ENCODE measurements at regions not wholly inside any gene's neighbourhood (a gene's known extent, or its start where the extent isn't known, plus 50 kb on each side); places are given as distances from the start of the nearest gene placed in this dataset.
"Not testable (repeated sequence)": the region's sequence is repeated elsewhere in the genome, so short reads cannot be mapped to it uniquely, and the experiment has no call there.

DNA sequence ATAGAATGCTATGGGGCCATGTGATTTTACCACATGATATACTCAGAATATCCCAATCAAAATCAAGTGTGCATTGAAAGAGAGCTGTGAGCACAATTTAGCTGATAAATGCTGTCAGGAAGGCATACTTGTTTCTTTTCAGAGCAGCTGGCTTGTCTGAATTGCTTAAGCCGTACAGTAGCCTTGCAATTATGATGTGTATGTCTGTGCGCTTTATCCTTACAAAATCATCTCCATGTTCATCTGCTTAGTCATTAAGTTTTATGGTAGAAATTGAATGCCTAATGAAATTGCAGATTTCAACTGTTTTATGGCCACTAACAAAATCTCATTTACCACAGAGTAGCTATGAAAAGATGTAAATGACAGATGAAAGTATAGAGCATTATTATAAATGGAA is 346.0 kb upstream of the DLGAP1 start:
- no peaks in the 10 kb centered on the region for H3K36me3 Mint-ChIP-seq
- no peaks in the 10 kb centered on the region for H3K4me1 Mint-ChIP-seq (ENCODE audit: low read depth)
- H3K27ac Mint-ChIP-seq: no peak overlapping the region
- H3K9me3 Mint-ChIP-seq (ENCODE audit: low read depth): peaks cover 19% of the 10 kb centered on the region
- H3K4me3 Mint-ChIP-seq: no peak overlapping the region
- H3K27me3 Mint-ChIP-seq: peaks cover 2% of the 10 kb centered on the region

DNA sequence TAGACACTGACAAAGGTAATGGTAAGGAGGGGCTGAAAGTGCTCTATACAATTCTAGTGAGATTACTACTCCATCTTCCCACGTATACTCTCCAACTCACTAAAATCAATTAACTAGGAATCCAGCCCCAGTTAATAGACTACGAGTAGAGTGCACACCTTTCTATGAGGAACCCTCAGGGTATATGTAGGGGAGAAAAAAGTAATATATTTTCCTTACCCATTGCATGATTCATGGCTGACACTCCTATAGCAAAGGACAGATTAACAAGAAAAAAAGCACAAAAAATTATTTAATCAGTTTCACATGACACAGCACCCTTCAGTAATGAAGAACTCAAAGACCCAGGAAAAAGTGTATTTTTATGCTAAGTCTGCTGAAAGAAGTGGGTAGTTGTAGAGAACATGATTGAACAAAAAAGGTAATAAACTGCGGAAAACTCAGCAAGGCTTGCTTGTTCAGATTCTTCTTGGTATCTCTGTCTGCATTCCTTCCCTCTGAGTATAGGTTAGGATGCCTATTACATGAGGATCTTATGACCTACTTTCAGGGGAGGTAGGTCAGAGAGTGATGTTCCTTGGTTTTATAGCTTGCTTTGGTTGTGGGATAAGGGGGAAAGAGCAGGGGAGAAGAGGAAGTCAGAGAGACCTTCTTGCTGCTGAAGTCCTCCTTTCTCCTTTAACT is 342.0 kb upstream of the DLGAP1 start:
- Mint-ChIP-seq H3K27me3 (no peaks in the 10 kb centered on the region), H3K4me3 (no peak overlapping the region), H3K36me3 (no peaks in the 10 kb centered on the region), H3K27ac (no peak overlapping the region), H3K4me1 (ENCODE audit: low read depth) (no peaks in the 10 kb centered on the region), H3K9me3 (ENCODE audit: low read depth) (peaks cover 21% of the 10 kb centered on the region)

DNA sequence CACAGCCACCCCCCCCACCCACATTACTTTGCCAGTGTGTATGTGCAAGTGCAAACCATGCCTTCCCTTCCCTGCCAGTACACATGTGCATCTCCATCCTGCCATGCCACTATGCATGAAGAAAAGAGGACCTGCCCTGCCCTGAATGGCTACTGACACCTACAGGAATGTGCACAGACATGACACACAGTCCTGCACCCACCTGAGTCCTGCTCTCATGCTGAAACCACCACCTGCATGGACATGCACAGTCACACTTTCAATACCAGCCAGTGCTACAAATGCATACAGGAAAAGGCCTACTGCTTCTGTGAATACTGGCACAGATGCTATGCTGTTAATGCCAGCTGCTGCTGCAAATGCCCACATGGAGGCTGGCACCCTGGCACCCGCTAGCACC is 334.4 kb upstream of the DLGAP1 start:
- H3K27ac Mint-ChIP-seq: no peak overlapping the region
- H3K4me1 Mint-ChIP-seq (ENCODE audit: low read depth): no peaks in the 10 kb centered on the region
- H3K9me3 Mint-ChIP-seq (ENCODE audit: low read depth): peaks cover 7% of the 10 kb centered on the region
- no peak overlapping the region for H3K4me3 Mint-ChIP-seq
- H3K36me3 Mint-ChIP-seq: no peaks in the 10 kb centered on the region
- no peaks in the 10 kb centered on the region for H3K27me3 Mint-ChIP-seq

- H3K9me3 Mint-ChIP-seq (ENCODE audit: low read depth): no peaks in the 10 kb centered on the region
- no peak overlapping the region for H3K4me3 Mint-ChIP-seq
- H3K27ac Mint-ChIP-seq: no peak overlapping the region
- no peaks in the 10 kb centered on the region for H3K36me3 Mint-ChIP-seq
- no peaks in the 10 kb centered on the region for H3K27me3 Mint-ChIP-seq
- H3K4me1 Mint-ChIP-seq (ENCODE audit: low read depth): no peaks in the 10 kb centered on the region
Observed at GRCh38 chr18:4781873-4782272, 326.8 kb upstream of the DLGAP1 start.

- H3K27me3 Mint-ChIP-seq: no peaks in the 10 kb centered on the region
- H3K4me1 Mint-ChIP-seq (ENCODE audit: low read depth): no peaks in the 10 kb centered on the region
- H3K36me3 Mint-ChIP-seq: no peaks in the 10 kb centered on the region
- H3K4me3 Mint-ChIP-seq: no peak overlapping the region
- H3K27ac Mint-ChIP-seq: no peak overlapping the region
- peaks cover 5% of the 10 kb centered on the region for H3K9me3 Mint-ChIP-seq (ENCODE audit: low read depth)
Observed at GRCh38 chr18:4765401-4765800, 310.3 kb upstream of the DLGAP1 start.

DNA sequence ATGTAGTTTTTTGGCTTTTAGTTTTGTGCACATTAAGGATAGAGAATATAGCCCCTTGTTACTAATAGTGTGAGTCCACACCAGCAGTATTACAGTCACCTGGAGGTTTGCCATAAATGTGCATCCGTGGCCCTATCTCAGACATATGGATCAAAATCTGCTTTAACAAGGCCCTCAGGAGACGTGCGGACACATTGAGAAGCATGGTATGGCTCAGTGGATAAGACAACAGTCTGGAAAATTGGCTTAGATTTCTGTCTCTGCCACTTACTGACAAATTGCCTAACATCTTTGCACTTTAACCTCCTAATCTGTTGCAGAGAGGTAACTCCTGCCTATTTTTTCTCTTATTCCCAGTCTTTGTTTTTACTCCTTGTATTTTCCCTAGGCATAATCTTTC is 307.2 kb upstream of the DLGAP1 start:
- Mint-ChIP-seq H3K9me3 (ENCODE audit: low read depth) (no peaks in the 10 kb centered on the region), H3K27me3 (no peaks in the 10 kb centered on the region), H3K4me1 (ENCODE audit: low read depth) (no peaks in the 10 kb centered on the region), H3K36me3 (no peaks in the 10 kb centered on the region), H3K4me3 (no peak overlapping the region), H3K27ac (no peak overlapping the region)

DNA sequence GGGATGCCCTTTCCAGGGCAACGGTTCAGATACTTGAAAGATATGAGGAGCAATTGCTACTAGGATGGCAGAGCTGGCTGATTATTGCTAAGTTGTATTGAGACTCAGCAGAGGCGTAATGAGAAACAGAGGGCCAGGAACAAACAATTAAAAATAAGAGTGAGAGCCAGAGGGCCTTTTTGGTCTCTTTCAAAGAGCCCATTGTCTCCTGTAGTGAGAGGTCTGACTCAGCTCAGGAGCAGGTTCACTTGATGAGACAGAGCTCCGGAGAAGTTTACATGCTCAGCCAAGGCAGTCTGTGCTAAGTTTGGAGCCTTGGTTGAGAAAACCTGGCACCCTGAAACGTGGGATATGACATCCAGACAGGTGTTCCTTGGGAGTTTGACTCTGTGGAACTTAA is 303.9 kb upstream of the DLGAP1 start:
- no peak overlapping the region for H3K4me3 Mint-ChIP-seq
- no peaks in the 10 kb centered on the region for H3K4me1 Mint-ChIP-seq (ENCODE audit: low read depth)
- no peaks in the 10 kb centered on the region for H3K36me3 Mint-ChIP-seq
- peaks cover 6% of the 10 kb centered on the region for H3K9me3 Mint-ChIP-seq (ENCODE audit: low read depth)
- H3K27me3 Mint-ChIP-seq: no peaks in the 10 kb centered on the region
- H3K27ac Mint-ChIP-seq: no peak overlapping the region

GRCh38 chr18:4755848-4756247 is 300.7 kb upstream of the DLGAP1 start:
- Mint-ChIP-seq H3K4me1 (ENCODE audit: low read depth) (no peaks in the 10 kb centered on the region), H3K4me3 (no peak overlapping the region), H3K27me3 (no peaks in the 10 kb centered on the region), H3K9me3 (ENCODE audit: low read depth) (peaks cover 10% of the 10 kb centered on the region), H3K27ac (no peak overlapping the region), H3K36me3 (no peaks in the 10 kb centered on the region)

- not testable (repeated sequence) for H3K4me1 Mint-ChIP-seq (ENCODE audit: low read depth); H3K27me3 Mint-ChIP-seq; H3K36me3 Mint-ChIP-seq; H3K4me3 Mint-ChIP-seq; H3K27ac Mint-ChIP-seq; H3K9me3 Mint-ChIP-seq (ENCODE audit: low read depth)
Observed at GRCh38 chr18:4753151-4753550, 298.0 kb upstream of the DLGAP1 start.

DNA sequence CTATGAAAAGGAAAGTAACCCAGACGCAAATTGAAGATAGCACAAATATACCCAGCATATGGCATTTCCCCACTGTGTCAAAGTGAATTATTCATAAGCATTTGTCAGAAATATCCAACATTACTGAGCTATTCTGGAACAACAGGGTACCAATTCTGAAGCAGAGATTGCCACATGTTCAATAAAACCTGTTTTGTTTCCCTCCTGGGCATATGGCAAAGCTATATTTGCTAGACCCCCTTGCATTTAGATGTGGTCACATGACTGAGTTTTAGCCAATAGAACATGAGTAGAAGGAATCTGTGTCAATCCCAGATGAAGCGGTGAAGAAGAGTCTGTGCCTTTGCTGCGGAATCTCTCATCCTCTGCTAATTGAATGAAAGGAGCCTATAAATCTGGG is 296.4 kb upstream of the DLGAP1 start:
- H3K27ac Mint-ChIP-seq: no peak overlapping the region
- no peaks in the 10 kb centered on the region for H3K4me1 Mint-ChIP-seq (ENCODE audit: low read depth)
- H3K27me3 Mint-ChIP-seq: no peaks in the 10 kb centered on the region
- no peaks in the 10 kb centered on the region for H3K36me3 Mint-ChIP-seq
- H3K4me3 Mint-ChIP-seq: no peak overlapping the region
- peaks cover 11% of the 10 kb centered on the region for H3K9me3 Mint-ChIP-seq (ENCODE audit: low read depth)

DNA sequence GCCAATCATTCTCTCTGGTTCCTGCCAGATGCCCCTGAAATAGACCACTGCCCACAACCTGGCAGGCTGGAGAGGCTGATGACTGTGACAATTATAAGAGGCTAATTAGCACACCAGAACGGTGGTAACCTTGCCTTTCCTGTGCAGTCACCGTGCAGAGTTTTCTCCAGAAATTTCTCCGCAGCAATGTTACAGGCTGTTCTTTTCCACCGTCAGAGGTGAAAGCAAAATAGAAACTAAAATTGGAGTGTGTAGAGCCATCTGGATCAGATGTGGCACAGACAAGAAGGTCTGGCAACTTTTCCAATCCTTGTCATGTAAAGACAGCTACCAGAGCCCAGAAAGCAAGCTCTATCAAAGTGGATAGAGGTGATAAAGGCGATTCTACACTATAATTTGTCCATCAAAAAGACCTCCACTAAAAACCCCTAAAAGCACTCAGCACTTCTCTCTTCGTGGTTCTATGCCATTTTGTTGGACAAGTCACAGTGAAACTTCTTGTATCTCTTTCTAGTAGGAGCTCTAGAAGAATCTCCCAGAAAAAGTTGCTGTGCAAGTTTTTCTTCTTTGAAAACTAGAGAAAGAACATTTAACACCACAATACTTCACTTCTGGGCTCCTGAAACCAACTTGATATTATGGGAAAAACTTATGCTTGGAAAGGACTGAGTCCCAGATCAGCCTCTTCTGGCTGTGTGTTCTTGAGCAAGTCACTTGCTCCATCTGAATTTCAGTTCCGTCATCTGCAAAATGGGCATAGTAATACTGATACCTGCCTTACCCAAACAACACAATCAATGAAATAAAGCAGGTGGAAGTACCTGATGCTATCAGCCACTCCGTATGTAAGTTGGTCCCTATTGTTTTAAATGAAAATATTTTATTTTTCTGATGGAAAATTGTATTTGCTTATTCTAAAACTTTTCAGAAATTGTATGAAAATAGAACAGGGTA is 295.6 kb upstream of the DLGAP1 start:
- H3K9me3 Mint-ChIP-seq (ENCODE audit: low read depth): peaks cover 15% of the 10 kb centered on the region
- no peak overlapping the region for H3K4me3 Mint-ChIP-seq
- H3K36me3 Mint-ChIP-seq: no peaks in the 10 kb centered on the region

DNA sequence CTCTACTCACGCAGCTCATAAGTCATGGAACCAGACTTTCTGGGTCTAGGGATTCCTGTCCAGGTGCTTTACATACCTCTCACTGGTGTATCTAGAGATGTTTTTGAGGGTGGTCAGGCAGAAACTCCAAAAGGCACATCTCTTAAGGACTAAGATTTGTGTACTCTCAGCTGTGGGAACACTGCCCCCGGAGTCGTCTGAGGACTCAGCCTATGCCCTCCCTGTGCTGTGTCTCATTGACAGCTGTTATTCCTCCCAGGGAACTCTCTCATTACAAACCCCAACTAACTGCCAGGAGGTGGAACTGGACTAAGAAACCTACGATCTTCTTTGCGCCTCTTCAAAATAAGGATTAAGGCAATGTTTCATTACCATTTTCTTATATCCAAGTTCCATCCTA is 293.9 kb upstream of the DLGAP1 start:
- no peaks in the 10 kb centered on the region for H3K27me3 Mint-ChIP-seq
- H3K9me3 Mint-ChIP-seq (ENCODE audit: low read depth): peaks cover 14% of the 10 kb centered on the region
- H3K4me3 Mint-ChIP-seq: no peak overlapping the region
- H3K4me1 Mint-ChIP-seq (ENCODE audit: low read depth): no peaks in the 10 kb centered on the region
- H3K27ac Mint-ChIP-seq: no peak overlapping the region
- H3K36me3 Mint-ChIP-seq: no peaks in the 10 kb centered on the region

More for the DNA sequence above, 295.6 kb upstream of the DLGAP1 start:
- H3K27ac Mint-ChIP-seq: no peak overlapping the region
- H3K4me1 Mint-ChIP-seq (ENCODE audit: low read depth): no peaks in the 10 kb centered on the region
- H3K27me3 Mint-ChIP-seq: no peaks in the 10 kb centered on the region

DNA sequence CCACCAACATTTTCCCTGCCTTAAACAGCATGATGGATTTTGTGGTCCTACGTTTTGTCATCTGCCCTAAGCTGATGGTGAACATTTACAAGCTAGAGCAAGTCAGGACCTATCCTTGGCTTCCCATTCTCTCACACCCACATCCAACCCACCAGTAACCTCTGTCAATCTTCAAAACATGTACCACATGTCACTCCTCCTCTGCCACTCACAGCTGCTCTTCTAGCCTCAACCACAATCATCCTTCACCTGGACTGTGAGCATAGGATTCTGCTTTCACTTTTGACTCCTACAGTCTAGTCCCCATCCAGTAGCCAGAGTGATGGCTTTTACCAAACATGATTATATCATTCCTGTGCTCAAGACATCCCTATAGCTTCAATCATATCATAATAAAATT is 279.8 kb upstream of the DLGAP1 start:
- no peaks in the 10 kb centered on the region for H3K4me1 Mint-ChIP-seq (ENCODE audit: low read depth)
- H3K36me3 Mint-ChIP-seq: no peaks in the 10 kb centered on the region
- H3K4me3 Mint-ChIP-seq: no peak overlapping the region
- H3K27me3 Mint-ChIP-seq: no peaks in the 10 kb centered on the region
- no peak overlapping the region for H3K27ac Mint-ChIP-seq
- peaks cover 8% of the 10 kb centered on the region for H3K9me3 Mint-ChIP-seq (ENCODE audit: low read depth)

DNA sequence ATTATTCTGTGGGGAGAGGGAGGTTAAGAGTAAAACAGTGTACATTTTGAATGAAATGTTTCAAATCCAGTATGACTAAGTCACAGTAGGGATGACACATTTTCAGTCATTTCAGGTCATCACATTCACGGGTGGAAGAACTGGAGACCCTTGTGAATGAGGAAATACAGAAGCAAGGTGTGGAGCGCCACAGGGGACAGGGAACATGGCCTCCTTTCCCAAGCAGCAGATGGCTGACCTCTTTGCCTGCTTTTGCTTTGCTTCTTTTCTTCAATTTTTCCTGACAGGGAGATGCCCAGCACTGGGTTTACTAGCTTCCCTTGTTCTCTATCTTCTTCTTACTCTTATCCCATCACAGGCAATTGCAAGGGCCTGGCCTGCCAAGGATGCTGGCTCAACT is 278.9 kb upstream of the DLGAP1 start:
- Mint-ChIP-seq H3K9me3 (ENCODE audit: low read depth) (peaks cover 8% of the 10 kb centered on the region), H3K4me3 (no peak overlapping the region), H3K36me3 (no peaks in the 10 kb centered on the region), H3K27me3 (no peaks in the 10 kb centered on the region), H3K27ac (no peak overlapping the region), H3K4me1 (ENCODE audit: low read depth) (no peaks in the 10 kb centered on the region)

DNA sequence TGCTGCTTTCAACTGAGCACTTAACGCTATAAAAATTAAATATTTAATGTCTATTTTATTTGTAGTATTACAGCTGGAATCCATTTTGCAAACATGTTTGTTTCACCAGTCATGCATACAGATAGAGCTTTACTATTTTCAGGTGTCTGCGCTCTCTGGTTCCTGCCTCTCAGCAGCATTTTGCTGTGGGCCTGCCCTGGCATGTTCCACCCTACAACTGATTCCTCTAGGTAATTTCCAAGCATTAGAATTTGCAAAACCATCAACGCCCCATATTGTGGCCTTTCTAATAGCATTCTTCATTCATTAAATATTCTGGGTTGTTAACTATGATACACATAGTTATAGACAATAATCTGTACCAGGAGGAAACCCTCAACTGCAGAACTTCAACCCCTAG is 266.4 kb upstream of the DLGAP1 start:
- no peaks in the 10 kb centered on the region for H3K36me3 Mint-ChIP-seq
- H3K9me3 Mint-ChIP-seq (ENCODE audit: low read depth): no peaks in the 10 kb centered on the region
- no peaks in the 10 kb centered on the region for H3K4me1 Mint-ChIP-seq (ENCODE audit: low read depth)
- H3K4me3 Mint-ChIP-seq: no peak overlapping the region
- no peak overlapping the region for H3K27ac Mint-ChIP-seq
- H3K27me3 Mint-ChIP-seq: no peaks in the 10 kb centered on the region

Data from activated naive CD8-positive, alpha-beta T cell (primary cell).